Endothelial cell of umbilical vein (primary cell): ENCODE measurements at regions not wholly inside any gene's neighbourhood (a gene's known extent, or its start where the extent isn't known, plus 50 kb on each side); places are given as distances from the start of the nearest gene placed in this dataset.

Experiments used
- BruUV-seq: library from RNA; stranded (reverse); fragments of 400-500 nt; replicated peaks from 2 replicates; lab custom pipeline; 2021; lab: Mats Ljungman, UMichigan
- CTCF ChIA-PET: fragments of 300-600, 350-600 bp; sonication (Branson Sonifier 250); formaldehyde crosslinking; loops from one replicate; lab custom pipeline; 2021; ENCODE audit warnings: antibody characterized with exemption, inconsistent platforms; lab: Charles Lee
- POLR2A ChIA-PET: fragments of 300-600, 350-600 bp; sonication (Branson Sonifier 250); formaldehyde crosslinking; loops from one replicate; lab custom pipeline; 2021; ENCODE audit warnings: antibody characterized with exemption, inconsistent platforms; lab: Charles Lee
- DNase-seq: peaks from one replicate; pipeline ENCODE4 v3.0.0-alpha.2; 2011; ENCODE audit warnings: low read depth, low spot score
- FAIRE-seq: peaks from 2 replicates; lab custom pipeline; 2011; peaks lifted over from hg19 to GRCh38; lab: Jason Lieb, UNC
- H2AFZ ChIP-seq: 2 replicates; pipeline ENCODE4 v1.6.0; 2012; ENCODE audit warnings: low read depth, low read length, control low read depth, inconsistent platforms
- H3K27ac ChIP-seq: 2 replicates; pipeline ENCODE4 v1.5.1; 2011; ENCODE audit warnings: low read depth, mild to moderate bottlenecking, control low read depth, low read length, moderate library complexity; ENCODE audit not compliant: insufficient read depth
- H3K27me3 ChIP-seq, 2 experiments: 2 replicates each; pipeline versions ENCODE4 v1.6.0 to v1.6.1; 2011; ENCODE audit warnings: low read length in 2 of 2, mixed read lengths in 1 of 2; ENCODE audit not compliant: control insufficient read depth in 2 of 2, insufficient read depth in 2 of 2
- H3K36me3 ChIP-seq, 2 experiments: 2 replicates in 1 of 2; 3 replicates in 1 of 2; pipeline ENCODE4 v1.5.1; 2011; ENCODE audit warnings: low read length in 2 of 2, mild to moderate bottlenecking in 1 of 2, moderate library complexity in 1 of 2; ENCODE audit not compliant: control insufficient read depth in 2 of 2, insufficient read depth in 2 of 2; ENCODE audit errors: extremely low read depth in 1 of 2
- H3K4me1 ChIP-seq: 3 replicates; pipeline ENCODE4 v1.5.1; 2011; ENCODE audit warnings: mild to moderate bottlenecking, low read length; ENCODE audit not compliant: control insufficient read depth, insufficient read depth; ENCODE audit errors: extremely low read depth
- H3K4me2 ChIP-seq: 2 replicates; pipeline ENCODE4 v1.6.1; 2011; ENCODE audit warnings: low read length, control low read depth, mixed read lengths; ENCODE audit not compliant: insufficient read depth
- H3K4me3 ChIP-seq, 3 experiments: fragments of 200-600 bp in 1 of 3; sonication (generic), shearing (Covaris generic) in 1 of 3; replicated peaks in 1 of 3; 2 replicates each; pipeline ENCODE4 v1.5.1; 2011 to 2016; ENCODE audit warnings: control low read depth in 3 of 3, low read length in 3 of 3, mild to moderate bottlenecking in 2 of 3, inconsistent platforms in 1 of 3, low read depth in 1 of 3, moderate library complexity in 1 of 3; ENCODE audit not compliant: insufficient read depth in 1 of 3
- H3K79me2 ChIP-seq: 2 replicates; pipeline ENCODE4 v1.6.0; 2012; ENCODE audit warnings: low read length, inconsistent platforms; ENCODE audit not compliant: control insufficient read depth, insufficient read depth
- H3K9ac ChIP-seq: replicated peaks from 2 replicates; pipeline ENCODE3; 2011; ENCODE audit warnings: low read length, control low read depth; ENCODE audit not compliant: insufficient read depth; ENCODE audit errors: extremely low read depth
- H3K9me1 ChIP-seq: replicated peaks from 3 replicates; pipeline ENCODE4 v1.6.0; 2011; ENCODE audit warnings: mild to moderate bottlenecking, low read length; ENCODE audit not compliant: control insufficient read depth, insufficient read depth; ENCODE audit errors: extremely low read depth
- H3K9me3 ChIP-seq: replicated peaks from 2 replicates; pipeline ENCODE4 v1.5.1; 2012; ENCODE audit warnings: low read length, inconsistent platforms; ENCODE audit not compliant: control insufficient read depth, insufficient read depth
- H4K20me1 ChIP-seq: replicated peaks from 2 replicates; pipeline ENCODE3; 2011; ENCODE audit warnings: mild to moderate bottlenecking, low read length; ENCODE audit not compliant: control insufficient read depth, insufficient read depth; ENCODE audit errors: extremely low read depth
- CTCF ChIP-seq, 2 donors: IDR thresholded peaks; 1 replicate in 1 of 2; 2 replicates in 1 of 2; pipeline ENCODE4 v1.5.1; 2011; ENCODE audit warnings: low read length in 2 of 2, mild to moderate bottlenecking in 2 of 2, moderate library complexity in 2 of 2, control low read depth in 1 of 2, inconsistent platforms in 1 of 2, low read depth in 1 of 2; ENCODE audit not compliant: insufficient read depth in 1 of 2; ENCODE audit errors: extremely low read depth in 1 of 2
- EZH2 ChIP-seq: IDR thresholded peaks from 2 replicates; pipeline ENCODE4 v1.6.1; 2012; ENCODE audit warnings: borderline replicate concordance, low read depth, mild to moderate bottlenecking, moderate library complexity, low read length, inconsistent platforms; ENCODE audit not compliant: severe bottlenecking
- FOS ChIP-seq: IDR thresholded peaks from 2 replicates; pipeline ENCODE4 v1.6.1; 2011; ENCODE audit warnings: mild to moderate bottlenecking, low read length, moderate library complexity, borderline replicate concordance; ENCODE audit not compliant: insufficient read depth
- GATA2 ChIP-seq: IDR thresholded peaks from 2 replicates; pipeline ENCODE4 v1.7.0; 2011; ENCODE audit warnings: low read depth, mild to moderate bottlenecking, moderate library complexity, mixed read lengths, low read length; ENCODE audit not compliant: insufficient read length, insufficient read depth
- JUN ChIP-seq: IDR thresholded peaks from 2 replicates; pipeline ENCODE4 v1.6.1; 2011; ENCODE audit warnings: borderline replicate concordance, low read depth; ENCODE audit not compliant: insufficient read length, insufficient read depth
- MAX ChIP-seq: IDR thresholded peaks from 2 replicates; pipeline ENCODE4 v1.6.1; 2011; ENCODE audit not compliant: insufficient read depth, insufficient read length
- MYC ChIP-seq: IDR thresholded peaks from one replicate; pipeline ENCODE4 v1.6.1; 2011; ENCODE audit warnings: mild to moderate bottlenecking, low read depth, low read length
- POLR2A ChIP-seq: IDR thresholded peaks from 2 replicates; pipeline ENCODE4 v1.6.1; 2012; ENCODE audit warnings: low read depth, mild to moderate bottlenecking, control low read depth, low read length
- POLR2AphosphoS5 ChIP-seq: IDR thresholded peaks from 2 replicates; pipeline ENCODE4 v1.6.1; 2012; ENCODE audit warnings: low read depth, mild to moderate bottlenecking, control low read depth, low read length, moderate library complexity; ENCODE audit not compliant: insufficient read depth
- dilution Hi-C: fragments of 300-500 bp; cut with MboI; formaldehyde crosslinking; loops from one replicate; pipeline ENCODE4 v1.15.0; 2019; ENCODE audit warnings: low sequenced_read_pairs; ENCODE audit not compliant: extremely low pct_ligation_motif_present
- intact Hi-C: fragments of 100-400 bp; cut with micrococcal nuclease; formaldehyde crosslinking; loops from one replicate; pipeline ENCODE4 v1.10.0; 2022

DNA sequence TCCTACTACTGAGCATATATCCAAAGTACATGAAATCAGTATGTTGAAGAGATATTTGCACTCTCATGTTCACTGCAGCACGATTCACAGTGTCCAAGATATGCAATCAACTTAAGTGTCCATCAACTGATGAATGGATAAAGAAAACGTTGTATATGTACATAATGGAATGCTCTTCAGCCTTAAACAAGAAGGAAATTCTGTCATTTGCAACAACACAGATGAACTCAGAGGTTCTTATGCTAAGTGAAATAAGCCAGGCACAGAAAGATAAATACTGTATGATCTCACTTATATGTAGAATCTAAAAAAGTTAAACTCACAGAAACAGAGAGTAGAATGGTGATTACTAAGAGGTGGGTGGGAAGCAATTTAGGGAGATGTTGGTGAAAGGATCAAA is 149.2 kb downstream of the EVA1A start:
- H3K4me3 ChIP-seq, result no peak overlapping the region
- no peak overlapping the region for H2AFZ ChIP-seq
- no peaks in the 10 kb centered on the region for H3K79me2 ChIP-seq
- TF ChIP-seq MAX (no peak), MYC (no peak), JUN (no peak), POLR2A (no peak), FOS (no peak), POLR2AphosphoS5 (no peak), CTCF (IDR thresholded peaks at IDR 0.05; ENCODE audit: extremely low read depth in 1 of 2, insufficient read depth in 1 of 2, low read depth in 1 of 2, low read length in 2 of 2) (no peak), GATA2 (no peak), EZH2 (no peak)
- H3K27ac ChIP-seq, result no peak overlapping the region
- POLR2A ChIA-PET, result no interaction called here
- H3K36me3 ChIP-seq, result no peaks in the 10 kb centered on the region
- DNase-seq (no peak), FAIRE-seq (no peak)
- no peaks in the 10 kb centered on the region for H3K4me1 ChIP-seq
- no TSS peak for BruUV-seq
- no peak overlapping the region for H3K9ac ChIP-seq
- dilution Hi-C loops, result no loop called here
- H4K20me1 ChIP-seq, result no peaks in the 10 kb centered on the region
- peaks cover 8 to 31% of the 10 kb centered on the region in 2 experiments for H3K27me3 ChIP-seq
- H3K9me3 ChIP-seq, result no peaks in the 10 kb centered on the region
- H3K4me2 ChIP-seq, result no peak overlapping the region
- intact Hi-C loops, result no loop called here
- H3K9me1 ChIP-seq, result no peaks in the 10 kb centered on the region
- CTCF ChIA-PET, result no interaction called here
